ENCODE measurements at regions not wholly inside any gene's neighbourhood (a gene's known extent, or its start where the extent isn't known, plus 50 kb on each side); places are given as distances from the start of the nearest gene placed in this dataset.
"Not testable (repeated sequence)": the region's sequence is repeated elsewhere in the genome, so short reads cannot be mapped to it uniquely, and the experiment has no call there.

DNA sequence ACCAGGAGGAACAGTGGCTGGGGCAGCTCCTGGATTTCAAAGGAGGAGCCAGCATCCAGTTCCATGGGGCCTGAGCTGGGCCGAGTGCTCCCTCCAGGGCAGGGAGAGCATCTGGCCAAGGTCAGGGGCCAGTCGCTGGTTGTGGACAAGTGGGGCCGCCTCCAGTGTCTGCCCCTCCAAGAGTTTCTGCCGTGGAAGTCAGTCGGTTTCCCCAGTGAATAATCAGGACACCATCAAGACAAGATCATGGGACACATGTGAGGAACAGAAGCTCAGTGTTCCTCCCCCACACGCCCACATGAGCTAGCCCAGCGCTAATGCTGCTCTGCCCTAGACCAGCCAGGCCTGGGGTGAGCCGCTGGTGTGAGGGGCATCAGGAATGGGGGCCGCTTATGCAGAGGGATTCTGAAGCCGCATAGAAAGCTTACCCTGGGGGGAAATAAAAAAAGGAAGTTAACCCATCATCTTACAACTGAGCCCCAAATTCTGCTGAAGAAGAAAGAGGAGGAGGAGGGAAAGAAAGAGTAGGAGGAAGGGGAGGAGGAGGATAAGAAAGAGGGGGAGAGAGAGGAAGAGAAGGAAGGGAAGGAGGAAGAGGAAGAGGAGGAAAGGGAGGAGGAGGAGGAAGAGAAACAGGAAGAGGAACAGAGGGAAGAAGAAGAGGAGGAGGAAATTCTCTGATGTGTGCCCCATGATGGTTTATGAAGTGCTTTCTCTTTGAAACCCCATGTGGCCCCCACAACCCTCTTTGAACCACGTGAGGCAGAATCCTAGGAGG lies 198.4 kb downstream of the MATN1 start:
- Histone ChIP-seq H3K27ac (no peak overlapping the region), H3K27me3 (peaks cover 15% of the 10 kb centered on the region), H3K4me1 (ENCODE audit: control insufficient read depth in 1 of 2, insufficient read depth in 1 of 2, low read depth in 1 of 2, low read length in 1 of 2) (no peaks in the 10 kb centered on the region), H3K36me3 (no peaks in the 10 kb centered on the region), H3K9me3 (no peaks in the 10 kb centered on the region), H3K4me3 (ENCODE audit: low read depth in 1 of 2, low read length in 1 of 2) (no peak overlapping the region)
- TF ChIP-seq, protein P1, sequence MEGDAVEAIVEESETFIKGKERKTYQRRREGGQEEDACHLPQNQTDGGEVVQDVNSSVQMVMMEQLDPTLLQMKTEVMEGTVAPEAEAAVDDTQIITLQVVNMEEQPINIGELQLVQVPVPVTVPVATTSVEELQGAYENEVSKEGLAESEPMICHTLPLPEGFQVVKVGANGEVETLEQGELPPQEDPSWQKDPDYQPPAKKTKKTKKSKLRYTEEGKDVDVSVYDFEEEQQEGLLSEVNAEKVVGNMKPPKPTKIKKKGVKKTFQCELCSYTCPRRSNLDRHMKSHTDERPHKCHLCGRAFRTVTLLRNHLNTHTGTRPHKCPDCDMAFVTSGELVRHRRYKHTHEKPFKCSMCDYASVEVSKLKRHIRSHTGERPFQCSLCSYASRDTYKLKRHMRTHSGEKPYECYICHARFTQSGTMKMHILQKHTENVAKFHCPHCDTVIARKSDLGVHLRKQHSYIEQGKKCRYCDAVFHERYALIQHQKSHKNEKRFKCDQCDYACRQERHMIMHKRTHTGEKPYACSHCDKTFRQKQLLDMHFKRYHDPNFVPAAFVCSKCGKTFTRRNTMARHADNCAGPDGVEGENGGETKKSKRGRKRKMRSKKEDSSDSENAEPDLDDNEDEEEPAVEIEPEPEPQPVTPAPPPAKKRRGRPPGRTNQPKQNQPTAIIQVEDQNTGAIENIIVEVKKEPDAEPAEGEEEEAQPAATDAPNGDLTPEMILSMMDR (IDR thresholded peaks at IDR 0.05), result no peak

DNA sequence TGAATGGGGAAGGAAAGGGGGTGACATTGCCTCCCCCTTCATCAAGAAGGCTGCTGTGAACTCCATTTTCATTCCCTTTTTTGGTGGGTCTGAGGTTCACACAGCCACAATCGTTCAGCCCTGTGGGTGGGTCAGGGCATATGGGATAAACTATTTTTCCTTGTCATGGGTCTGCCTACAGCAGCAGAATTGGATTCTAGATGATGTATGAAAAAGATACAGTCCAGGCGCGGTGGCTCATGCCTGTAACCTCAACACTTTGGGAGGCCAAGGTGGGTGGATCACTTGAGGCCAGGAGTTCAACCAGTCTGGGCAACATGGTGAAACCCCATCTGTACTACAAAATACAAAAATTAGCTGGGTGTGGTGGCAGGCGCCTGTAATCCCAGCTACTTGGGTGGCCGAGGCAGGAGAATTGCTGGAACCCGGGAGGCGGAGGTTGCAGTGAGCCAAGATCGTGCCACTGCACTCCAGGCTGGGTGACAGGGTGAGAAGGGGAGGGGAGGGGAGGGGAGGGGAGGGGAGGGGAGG lies 199.3 kb downstream of the MATN1 start:
- H3K36me3 ChIP-seq; H3K4me3 ChIP-seq (ENCODE audit: low read depth in 1 of 2, low read length in 1 of 2); H3K4me1 ChIP-seq (ENCODE audit: control insufficient read depth in 1 of 2, insufficient read depth in 1 of 2, low read depth in 1 of 2, low read length in 1 of 2); H3K27ac ChIP-seq; H3K9me3 ChIP-seq: not testable (repeated sequence)
- H3K27me3 ChIP-seq, result peaks cover 15% of the 10 kb centered on the region

DNA sequence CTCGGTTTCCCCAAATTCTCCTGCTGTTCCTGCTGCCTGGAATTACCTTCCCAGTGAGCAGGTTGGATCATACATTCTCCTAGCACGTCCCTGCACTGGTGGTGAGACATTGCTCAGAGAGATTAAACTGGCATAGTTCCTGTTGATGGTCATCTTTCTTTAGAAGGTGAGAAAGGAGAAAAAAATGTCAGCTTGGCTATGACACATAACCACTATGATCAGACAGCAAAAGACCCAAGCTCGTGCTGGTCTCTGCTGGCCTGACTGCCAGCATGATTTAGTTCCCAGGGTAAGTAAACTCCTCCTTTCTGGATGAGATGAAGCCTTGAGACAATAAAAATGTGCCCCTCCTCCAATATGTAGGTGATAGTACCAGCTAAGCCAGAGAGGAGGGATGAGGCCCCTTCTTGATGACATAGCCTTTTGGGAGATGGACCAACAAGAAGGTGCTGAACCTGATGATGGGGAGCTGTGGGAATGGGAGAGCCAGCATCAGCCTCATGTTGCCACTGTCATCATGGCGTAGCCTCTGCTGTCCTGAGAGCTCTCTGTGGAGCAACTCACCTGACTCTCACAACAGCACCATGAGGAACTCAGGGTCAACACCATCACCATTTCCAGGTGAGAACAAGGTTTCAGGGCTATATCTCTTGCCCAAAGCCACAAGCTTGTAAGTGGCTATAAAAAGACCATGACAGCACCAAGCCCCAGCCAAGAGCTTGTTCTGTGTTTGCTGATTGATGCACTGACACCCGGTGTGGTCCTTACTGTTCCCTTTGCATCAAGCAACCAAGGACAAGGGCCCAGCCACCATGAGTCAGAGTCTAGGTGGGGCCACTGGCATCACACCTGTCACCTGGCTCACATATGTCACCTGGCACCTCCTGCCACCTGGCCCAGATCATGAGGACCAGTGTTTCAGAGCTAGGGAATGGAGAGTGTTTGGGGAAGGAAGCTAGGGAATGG lies 200.0 kb downstream of the MATN1 start:
- Histone ChIP-seq H3K4me3 (ENCODE audit: low read depth in 1 of 2, low read length in 1 of 2) (no peak overlapping the region), H3K27ac (no peak overlapping the region)
- TF ChIP-seq, protein P1 (IDR thresholded peaks at IDR 0.05), result no peak

DNA sequence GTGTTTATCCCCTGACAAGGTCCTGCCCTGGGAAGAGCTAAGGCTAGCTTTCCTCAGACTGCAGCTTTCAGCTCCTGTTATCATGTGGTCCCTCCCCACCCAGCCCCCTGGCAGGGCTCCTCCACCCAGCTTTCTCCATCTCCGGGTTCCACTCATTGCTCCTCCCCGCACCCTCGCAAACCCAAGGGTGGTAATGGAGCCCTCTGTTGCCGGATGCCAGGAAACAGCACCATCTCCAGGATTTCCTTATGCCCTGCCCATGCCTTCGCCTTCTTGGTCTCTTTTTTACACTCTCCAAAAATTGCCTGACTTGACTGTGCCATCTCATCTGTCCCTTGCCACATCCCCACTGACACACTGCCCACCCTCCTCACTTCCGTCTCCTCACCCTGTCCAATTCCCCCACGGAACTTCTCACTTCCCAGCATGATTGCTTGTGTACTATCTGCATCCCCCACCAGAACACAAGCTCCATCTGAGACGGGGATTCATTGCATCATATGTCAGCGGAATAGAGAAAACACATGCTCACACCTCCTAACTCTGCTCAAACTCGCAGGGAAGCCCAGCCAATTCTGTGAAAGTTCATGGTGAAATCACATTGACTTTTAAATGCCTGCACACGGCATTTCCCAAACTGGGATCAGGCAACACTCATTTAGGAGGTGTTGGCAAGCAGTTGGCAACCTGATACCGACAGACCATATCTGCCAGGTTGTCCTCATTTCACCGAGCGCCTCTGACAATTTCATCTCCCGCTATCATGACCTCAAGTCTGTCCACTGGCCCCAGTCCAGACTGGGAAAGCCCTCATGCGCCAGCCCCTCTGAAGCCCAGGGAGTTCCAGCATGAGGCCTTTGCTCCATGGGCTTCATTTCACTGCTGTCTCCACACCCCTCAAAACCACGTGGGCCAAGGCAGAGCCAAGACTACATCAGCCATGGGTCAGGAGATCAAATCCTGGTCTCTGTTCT lies 201.1 kb downstream of the MATN1 start:
- H3K9me3 ChIP-seq, result no peaks in the 10 kb centered on the region
- H3K36me3 ChIP-seq, result no peaks in the 10 kb centered on the region
- H3K4me1 ChIP-seq (ENCODE audit: control insufficient read depth in 1 of 2, insufficient read depth in 1 of 2, low read depth in 1 of 2, low read length in 1 of 2), result no peaks in the 10 kb centered on the region
- no peak overlapping the region for H3K4me3 ChIP-seq (ENCODE audit: low read depth in 1 of 2, low read length in 1 of 2)
- peaks cover 7% of the 10 kb centered on the region for H3K27me3 ChIP-seq
- no peak overlapping the region for H3K27ac ChIP-seq
- TF ChIP-seq, protein P1 (IDR thresholded peaks at IDR 0.05), result no peak

More for the DNA sequence above, 200.0 kb downstream of the MATN1 start:
- H3K36me3 ChIP-seq, result no peaks in the 10 kb centered on the region
- H3K4me1 ChIP-seq (ENCODE audit: control insufficient read depth in 1 of 2, insufficient read depth in 1 of 2, low read depth in 1 of 2, low read length in 1 of 2), result no peaks in the 10 kb centered on the region
- H3K27me3 ChIP-seq, result peaks cover 14% of the 10 kb centered on the region
- no peaks in the 10 kb centered on the region for H3K9me3 ChIP-seq

DNA sequence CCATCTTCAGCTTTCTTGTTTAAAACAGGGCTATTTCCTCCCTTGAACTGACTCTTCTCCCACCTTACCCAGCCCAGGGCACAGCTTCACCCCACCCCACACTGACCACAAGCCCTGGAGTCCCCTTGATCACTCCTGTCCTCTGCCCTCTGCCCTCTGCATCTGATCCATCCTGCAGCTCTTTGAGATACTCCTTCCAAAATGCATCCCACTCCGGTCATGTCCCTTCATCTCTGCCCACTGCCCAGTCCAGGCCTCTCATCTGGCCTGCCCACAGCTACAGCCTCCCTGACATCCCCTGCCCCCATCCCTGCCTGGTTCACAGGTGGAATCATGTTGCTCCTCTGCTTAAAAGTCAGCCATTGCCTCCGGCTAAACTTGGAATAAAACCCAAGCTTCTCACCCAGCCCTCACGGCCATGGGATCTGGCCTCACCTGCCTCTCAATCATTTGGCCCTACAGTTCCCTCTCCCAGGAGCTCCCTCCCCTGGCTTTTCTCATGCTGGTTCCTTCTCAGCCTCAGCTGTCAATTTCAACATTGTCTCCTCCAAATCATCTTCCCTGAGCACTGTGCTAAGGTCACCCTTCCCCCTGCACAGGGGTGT lies 202.0 kb downstream of the MATN1 start:
- no peak overlapping the region for H3K4me3 ChIP-seq (ENCODE audit: low read depth in 1 of 2, low read length in 1 of 2)
- no peaks in the 10 kb centered on the region for H3K36me3 ChIP-seq
- H3K9me3 ChIP-seq, result no peaks in the 10 kb centered on the region
- TF ChIP-seq, protein P1 (IDR thresholded peaks at IDR 0.05), result no peak
- no peak overlapping the region for H3K27ac ChIP-seq
- H3K27me3 ChIP-seq, result peaks cover 7% of the 10 kb centered on the region
- no peaks in the 10 kb centered on the region for H3K4me1 ChIP-seq (ENCODE audit: control insufficient read depth in 1 of 2, insufficient read depth in 1 of 2, low read depth in 1 of 2, low read length in 1 of 2)
